ENCODE measurements at regions not wholly inside any gene's neighbourhood (a gene's known extent, or its start where the extent isn't known, plus 50 kb on each side); places are given as distances from the start of the nearest gene placed in this dataset.

DNA sequence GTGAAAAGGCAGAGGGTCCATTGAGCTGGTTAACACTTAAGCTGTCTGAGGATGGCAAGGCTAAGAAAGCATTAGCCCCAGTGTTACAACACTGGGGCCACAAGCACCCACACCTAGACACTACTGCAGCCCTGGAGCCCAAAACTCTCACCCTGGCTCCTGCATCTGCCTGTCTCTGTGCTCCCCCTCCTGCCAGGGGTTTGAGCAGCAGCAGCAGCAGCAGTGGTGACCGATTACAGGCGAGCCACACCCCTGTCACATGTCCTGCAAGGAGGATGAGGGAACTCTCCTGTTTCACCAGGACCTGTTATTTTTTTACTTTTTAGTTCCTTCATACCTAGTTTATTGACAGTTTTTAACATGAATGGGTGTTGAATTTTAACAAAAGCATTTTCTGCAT, 326.7 kb upstream of the MAP2 start:
- TF ChIP-seq, protein P1, sequence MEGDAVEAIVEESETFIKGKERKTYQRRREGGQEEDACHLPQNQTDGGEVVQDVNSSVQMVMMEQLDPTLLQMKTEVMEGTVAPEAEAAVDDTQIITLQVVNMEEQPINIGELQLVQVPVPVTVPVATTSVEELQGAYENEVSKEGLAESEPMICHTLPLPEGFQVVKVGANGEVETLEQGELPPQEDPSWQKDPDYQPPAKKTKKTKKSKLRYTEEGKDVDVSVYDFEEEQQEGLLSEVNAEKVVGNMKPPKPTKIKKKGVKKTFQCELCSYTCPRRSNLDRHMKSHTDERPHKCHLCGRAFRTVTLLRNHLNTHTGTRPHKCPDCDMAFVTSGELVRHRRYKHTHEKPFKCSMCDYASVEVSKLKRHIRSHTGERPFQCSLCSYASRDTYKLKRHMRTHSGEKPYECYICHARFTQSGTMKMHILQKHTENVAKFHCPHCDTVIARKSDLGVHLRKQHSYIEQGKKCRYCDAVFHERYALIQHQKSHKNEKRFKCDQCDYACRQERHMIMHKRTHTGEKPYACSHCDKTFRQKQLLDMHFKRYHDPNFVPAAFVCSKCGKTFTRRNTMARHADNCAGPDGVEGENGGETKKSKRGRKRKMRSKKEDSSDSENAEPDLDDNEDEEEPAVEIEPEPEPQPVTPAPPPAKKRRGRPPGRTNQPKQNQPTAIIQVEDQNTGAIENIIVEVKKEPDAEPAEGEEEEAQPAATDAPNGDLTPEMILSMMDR (IDR thresholded peaks at IDR 0.05): no peak
- no peak for TF ChIP-seq POLR2A (IDR thresholded peaks at IDR 0.05)
